GM18858 (cell line): ENCODE measurements at regions not wholly inside any gene's neighbourhood (a gene's known extent, or its start where the extent isn't known, plus 50 kb on each side); places are given as distances from the start of the nearest gene placed in this dataset.

Experiments used
- ATAC-seq: cut with Tn5 transposase; IDR thresholded peaks from one replicate; pipeline ENCODE4 v1.9.1; 2021; ENCODE audit not compliant: unreplicated experiment

DNA sequence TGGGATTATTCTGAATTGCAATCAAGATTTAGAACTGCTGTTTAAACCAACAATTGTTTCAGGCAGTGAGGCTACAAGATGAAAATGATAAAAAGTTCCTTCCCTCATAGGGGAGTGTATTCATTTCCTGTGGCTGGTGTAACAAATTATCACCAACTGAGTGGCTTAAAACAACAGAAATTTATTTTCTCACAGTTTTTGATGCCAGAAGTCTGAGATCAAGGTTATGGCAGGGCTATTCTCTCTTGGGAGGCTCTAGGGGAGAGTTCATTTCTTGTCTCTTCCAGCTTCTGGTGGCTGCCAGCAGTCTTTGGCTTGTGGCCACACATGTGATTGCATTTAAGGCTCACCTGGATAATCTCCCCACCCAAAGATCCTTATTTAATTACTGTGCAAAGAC, 290.5 kb upstream of the ZSWIM2 start:
- no peak for ATAC-seq

DNA sequence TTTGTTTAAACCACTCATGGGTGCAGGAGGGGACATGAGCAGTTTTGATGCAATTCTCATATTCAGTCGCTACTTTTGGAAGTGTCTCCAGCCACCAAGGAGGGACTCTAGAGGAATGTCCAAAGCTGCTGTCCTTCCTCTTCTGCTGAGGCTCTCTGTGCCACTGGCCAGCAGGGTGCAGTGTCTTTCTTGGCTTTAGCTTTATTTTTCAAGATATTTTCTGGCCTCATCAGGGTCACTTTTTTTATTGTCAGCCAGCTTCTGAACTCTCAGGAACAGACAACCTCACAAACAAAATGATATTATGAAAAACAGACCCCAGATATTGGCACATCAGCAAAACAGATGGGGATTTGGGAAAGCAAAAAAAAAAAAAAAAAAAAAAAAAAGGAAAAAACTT, 289.3 kb upstream of the ZSWIM2 start:
- ATAC-seq = peak; percentile 72

DNA sequence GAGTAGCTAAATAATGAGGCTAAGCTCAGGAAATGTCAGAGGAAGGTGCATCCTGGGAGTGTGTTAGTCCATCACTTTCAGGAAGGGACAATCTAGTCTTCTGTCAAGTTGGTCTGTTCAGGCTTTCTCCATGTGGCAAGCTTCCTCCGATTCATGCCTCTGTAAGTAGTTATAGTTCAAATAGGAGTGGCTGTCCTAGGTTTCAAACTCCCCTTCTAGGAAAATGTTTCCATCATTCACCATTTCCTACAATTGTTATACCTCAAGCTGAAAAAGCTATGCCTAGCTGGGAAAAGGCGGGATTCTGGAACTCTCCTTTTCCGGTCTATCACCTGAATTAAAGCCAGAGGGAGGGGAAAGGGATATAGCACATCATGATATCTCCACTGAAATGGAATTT, 287.7 kb upstream of the ZSWIM2 start:
- no peak for ATAC-seq

DNA sequence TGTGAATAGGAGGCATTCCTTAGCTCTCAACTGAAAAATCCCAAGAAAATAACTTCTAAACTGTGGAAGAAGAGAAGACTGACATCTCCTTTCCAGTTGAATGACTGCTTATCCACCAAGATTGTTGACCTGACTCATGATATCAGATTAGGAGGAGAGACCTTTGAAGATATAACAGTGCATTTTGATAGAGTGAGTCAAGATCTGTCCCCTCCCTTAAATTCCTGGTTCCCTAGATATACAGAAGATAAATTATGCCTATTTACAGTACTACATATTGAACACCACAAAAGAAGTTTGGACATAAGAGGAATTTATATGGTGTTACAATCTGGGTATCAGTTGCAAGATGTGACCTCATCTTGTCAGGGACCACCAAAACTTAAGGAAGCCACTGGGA, 285.3 kb upstream of the ZSWIM2 start:
- no peak for ATAC-seq

GRCh38 chr2:187129868-187130267, 280.9 kb upstream of the ZSWIM2 start:
- no peak for ATAC-seq

- ATAC-seq = no peak
Observed at GRCh38 chr2:187129306-187129705, 280.3 kb upstream of the ZSWIM2 start.

DNA sequence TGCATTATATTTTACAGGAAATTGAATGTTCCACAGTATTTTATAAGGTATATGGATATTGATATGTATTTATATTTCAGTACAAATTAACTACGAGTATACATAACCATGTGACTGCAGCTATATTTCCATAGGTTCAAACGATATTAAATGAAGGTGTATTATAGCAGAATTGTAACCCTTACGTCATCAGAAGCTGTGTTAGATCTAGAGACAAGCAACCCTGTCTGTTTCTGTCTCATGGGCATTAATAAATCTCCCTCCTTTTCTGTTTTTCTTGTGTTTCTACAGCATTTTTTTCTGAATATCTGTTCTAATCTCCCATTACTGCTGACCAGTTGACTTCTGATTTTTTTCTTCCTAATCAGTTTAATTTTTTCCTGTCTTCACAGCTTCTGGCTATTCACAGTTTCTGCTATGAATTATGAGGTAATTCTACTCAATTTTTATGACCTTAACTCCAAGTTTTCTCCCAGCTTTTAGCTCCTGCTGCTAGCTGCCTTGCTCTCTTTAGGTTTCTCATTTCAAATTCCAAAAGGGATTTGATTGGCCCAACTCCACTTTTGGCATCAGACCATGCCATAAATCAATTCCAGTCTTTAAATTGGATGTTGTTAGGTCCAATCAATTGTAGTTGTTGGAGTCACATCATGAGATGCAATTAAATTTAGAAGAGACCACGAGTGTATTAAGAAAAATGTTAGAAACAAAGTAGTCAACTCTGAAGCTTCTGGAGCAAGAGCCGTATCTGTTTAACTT, 277.5 kb upstream of the ZSWIM2 start:
- ATAC-seq = no peak

- ATAC-seq = no peak
Observed at GRCh38 chr2:187125318-187125717, 276.3 kb upstream of the ZSWIM2 start.

DNA sequence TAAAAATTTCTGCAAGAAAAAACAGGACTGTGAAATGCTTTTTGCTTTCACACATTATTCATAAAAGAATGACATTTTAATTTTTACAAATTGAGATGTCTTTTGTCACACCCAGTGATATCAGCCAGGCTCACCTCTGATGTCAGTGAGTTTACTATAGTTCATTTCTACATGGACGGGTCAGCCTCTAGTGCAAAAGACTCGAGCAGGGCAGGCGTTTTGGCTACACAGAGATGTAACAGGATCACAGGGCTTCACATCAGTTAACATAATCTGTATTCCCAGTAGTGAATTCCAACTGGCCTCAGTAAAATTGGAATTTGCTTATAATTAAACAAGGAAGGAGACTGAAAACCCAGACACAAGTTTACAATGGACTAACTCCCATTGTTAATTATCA, 275.6 kb upstream of the ZSWIM2 start:
- ATAC-seq = no peak

DNA sequence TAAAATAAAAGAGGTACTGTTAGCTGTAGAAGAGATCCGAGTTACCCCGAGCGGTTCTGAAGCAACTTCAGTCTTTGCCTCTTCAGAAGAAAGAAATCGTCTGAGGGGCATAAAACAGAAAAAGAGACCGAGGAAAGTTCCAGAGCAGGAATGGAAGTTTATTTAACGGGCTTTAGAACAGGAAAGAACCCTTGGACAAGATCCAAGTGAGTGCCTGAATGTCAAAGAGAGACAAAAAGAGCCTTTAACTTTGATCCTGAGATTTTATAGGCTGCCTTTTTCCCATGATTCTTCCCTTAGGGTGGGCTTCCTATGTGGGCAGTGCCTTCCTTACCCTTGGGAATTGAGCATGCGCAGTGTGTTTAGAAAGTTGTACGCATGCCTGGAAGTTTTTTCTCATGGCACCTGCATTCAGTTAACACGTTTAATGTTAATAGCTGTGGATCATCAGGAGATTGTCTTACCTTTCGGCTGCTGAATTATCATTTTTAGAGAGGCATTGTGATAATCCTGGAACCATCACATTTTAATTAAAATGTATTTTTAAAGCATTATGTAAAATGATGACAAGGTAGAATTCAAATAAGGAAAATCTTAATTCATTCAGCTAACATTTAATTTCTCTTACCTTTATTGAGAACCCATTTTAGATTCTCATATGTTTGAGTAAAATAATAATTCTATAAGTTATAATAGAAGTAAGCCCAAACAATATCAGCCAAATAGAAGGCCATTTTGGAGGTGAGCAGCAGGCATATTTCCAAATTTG, 269.5 kb upstream of the ZSWIM2 start:
- ATAC-seq = no peak

- no peak for ATAC-seq
Observed at GRCh38 chr2:187117483-187117882, 268.5 kb upstream of the ZSWIM2 start.

DNA sequence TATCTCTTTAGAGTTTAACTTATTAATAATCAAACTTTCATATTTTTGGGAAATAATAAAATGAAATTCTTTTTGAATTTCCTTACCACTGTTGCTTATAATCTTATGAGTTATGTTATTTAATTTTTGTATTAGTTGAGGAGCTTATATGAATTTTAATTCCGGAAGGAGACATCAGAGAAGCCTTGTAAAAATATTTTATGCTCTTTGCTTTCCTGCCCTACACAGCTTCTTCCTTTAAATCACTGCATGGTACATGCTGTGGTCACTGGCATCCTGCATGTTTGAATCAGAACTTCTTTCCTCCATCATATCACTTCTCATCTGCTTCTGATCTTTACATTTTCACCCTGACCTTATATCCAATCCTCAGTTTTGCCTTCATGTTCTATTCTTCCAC, 266.7 kb upstream of the ZSWIM2 start:
- ATAC-seq = no peak

DNA sequence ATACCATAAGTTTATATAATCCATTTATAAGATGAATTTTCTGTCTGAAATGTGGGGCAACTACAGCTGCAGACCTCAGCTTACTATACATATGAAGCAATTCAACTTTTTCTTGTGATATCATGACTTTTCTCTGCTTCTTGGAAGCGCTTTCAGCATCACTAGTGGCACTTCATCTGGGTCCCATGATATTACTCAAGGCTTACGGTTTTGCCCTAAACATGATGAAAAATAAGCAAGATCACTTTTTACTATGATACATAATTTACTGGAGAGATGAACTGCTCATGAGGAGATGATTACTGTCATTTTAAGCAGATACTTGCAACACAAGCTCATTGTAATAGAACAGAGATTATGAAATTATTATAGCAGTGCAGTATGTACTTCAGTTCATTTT, 258.0 kb upstream of the ZSWIM2 start:
- no peak for ATAC-seq

DNA sequence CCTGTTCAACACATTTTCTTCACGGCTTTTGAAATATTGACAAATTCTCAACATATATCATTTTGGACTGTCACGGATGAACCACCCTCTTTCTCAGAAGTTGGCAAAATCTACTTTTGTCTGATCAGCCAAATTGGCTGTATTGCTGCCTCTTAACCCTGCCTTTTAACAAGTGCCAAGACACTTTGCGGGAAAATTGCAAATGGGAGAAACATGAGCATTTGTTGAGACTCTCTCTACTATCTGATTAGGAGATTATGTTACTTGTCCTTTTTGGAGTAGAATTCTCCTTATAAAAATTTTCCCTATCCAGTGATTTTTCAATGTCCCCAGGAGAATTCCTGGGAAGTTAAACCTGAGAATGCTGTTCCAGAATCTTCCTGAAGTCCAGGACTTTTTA, 256.2 kb upstream of the ZSWIM2 start:
- no peak for ATAC-seq

GRCh38 chr2:187102381-187102780, 253.4 kb upstream of the ZSWIM2 start:
- ATAC-seq = no peak

DNA sequence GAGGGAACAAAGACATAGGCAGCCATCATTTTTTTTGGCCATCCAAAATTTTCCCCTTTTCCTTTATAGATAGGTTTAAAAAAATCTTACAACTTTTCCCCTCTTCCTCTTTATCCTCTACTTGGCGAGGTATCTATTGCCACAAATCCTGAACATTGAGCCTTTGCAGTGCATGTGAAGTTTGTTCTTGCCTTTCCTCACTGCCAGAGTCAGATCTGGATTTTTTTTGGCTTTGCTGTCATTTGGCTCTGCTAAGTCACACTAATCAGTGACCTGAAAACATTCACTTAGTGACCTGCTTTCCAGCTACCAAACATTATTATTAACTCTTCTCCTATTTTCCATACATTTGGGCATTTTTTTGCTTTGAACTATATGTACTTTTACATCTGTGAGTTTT, 249.2 kb upstream of the ZSWIM2 start:
- ATAC-seq = no peak

- ATAC-seq = no peak
Observed at GRCh38 chr2:187093771-187094412, 244.9 kb upstream of the ZSWIM2 start.

- no peak for ATAC-seq
Observed at GRCh38 chr2:187091664-187092063, 242.7 kb upstream of the ZSWIM2 start.

- ATAC-seq = no peak
Observed at GRCh38 chr2:187084524-187084923, 235.6 kb upstream of the ZSWIM2 start.

DNA sequence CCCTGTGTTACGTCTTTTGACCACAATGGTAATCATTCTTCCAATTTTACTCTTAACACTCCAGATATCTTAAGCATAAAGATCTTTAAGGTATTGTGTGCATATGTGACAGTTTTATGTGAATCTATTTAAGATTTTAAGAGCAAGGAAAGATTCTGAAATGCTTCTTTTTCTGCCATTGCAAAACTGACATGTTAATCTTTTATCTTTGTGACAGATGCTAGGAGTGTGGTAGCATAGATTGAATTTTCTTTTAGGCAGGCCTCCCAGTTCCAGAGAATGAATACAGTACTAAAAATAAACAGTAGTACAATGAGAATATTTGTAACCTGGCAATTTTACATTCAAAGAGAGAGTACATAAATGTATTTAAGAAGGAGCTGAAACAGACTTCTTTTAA, 232.5 kb upstream of the ZSWIM2 start:
- ATAC-seq = no peak

- ATAC-seq = no peak
Observed at GRCh38 chr2:187079901-187080300, 230.9 kb upstream of the ZSWIM2 start.

DNA sequence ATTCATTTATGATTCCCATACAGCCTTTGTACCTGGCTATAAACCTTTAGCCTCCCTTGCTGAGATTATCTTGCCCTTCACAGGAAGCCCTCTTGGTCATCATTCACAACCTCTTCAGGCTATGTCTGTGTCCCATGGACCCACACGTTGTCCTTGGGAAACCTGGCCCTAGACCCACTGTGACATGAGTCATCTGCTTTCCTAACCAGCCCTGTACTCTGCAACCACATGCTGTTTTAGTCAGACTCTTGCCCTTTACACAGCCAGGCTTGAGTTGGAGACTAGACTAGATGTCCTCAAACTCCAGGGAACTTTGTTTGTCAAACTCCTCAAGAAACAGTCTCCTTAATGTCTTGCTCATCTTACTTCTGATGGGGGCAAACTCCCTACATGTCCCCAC, 229.3 kb upstream of the ZSWIM2 start:
- no peak for ATAC-seq
